ENCODE measurements at regions not wholly inside any gene's neighbourhood (a gene's known extent, or its start where the extent isn't known, plus 50 kb on each side); places are given as distances from the start of the nearest gene placed in this dataset.

DNA sequence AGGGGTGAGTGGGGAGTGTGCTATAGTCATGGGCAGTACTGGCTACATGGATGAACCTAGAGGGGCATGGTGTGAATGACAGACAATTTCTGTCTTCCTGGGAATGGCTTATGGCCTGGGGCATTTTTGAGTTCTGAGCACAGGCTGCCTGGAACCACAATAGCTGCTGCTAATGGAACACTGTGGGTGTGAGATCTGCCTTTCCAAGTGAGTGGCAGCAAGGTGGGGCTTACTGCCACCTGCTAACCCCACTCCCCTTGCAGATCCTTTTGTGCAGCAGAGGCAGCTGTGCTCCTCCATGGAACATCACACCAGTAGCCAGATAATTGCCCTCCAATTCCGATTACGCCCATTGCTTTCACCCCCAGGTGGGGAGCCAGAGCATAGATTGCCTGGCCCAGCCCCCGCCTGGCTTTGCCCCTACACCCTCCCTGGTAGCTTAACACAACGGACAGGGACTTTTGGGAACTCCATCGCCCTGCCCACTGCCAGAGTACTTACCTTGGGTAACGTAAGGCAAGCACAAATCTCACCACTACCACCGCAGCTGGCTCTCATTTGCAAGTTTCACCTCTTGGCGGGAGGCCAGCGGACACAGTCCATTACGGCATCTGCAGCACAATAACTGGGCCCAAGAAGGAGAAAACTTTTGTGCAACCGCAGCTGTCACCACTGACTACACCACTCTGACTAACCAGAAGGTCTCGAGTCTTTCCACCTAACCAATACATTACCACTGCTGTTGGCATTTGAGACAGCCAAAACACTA lies 421.2 kb upstream of the NWD2 start:
- no peak for DNase-seq (ENCODE audit: low spot score)

- DNase-seq (ENCODE audit: low spot score), result no peak
These were observed 419.9 kb upstream of the NWD2 start for GRCh38 chr4:36824682-36825081.

- DNase-seq (ENCODE audit: low spot score), result no peak
These were observed 409.3 kb upstream of the NWD2 start for GRCh38 chr4:36835246-36835645.

- no peak for DNase-seq (ENCODE audit: low spot score)
These were observed 402.8 kb upstream of the NWD2 start for GRCh38 chr4:36841583-36842326.

DNA sequence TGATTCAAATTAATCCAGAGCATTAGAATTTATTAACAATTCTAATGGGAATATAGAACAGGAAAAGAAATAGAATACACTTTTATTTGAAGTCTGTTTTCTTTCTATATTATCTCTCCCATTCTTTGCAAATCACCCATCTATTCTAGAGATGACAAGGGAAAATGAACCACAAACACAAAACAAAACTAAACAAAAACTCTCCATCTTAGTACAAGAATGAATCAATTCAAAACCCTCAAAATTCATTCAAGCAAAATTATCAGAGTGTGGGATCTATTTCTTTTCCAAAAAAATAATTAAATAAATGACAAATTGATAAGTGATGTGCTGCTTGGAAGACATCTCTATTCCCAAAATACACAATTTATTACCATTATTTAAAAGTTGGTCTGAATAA lies 400.1 kb upstream of the NWD2 start:
- DNase-seq (ENCODE audit: low spot score), result no peak

GRCh38 chr4:36852856-36853255 lies 391.7 kb upstream of the NWD2 start:
- no peak for DNase-seq (ENCODE audit: low spot score)

DNA sequence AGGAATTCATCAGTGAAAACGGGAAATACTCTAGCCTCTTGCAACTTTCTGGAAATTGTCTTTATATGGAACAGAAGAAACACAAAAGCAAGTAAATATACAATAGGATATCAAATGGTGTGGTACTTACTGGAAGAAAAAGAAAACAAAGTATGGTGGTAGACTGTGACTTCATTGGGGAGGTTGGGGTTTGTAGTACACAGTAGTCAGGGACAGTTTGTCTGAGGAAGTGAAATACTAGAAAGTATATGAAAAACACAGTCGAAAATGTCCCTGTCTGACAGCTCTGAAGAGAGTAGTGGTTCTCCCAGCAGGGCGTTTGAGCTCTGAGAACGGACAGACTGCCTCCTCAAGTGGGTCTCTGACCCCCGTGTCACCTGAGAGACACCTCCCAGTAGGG lies 390.0 kb upstream of the NWD2 start:
- no peak for DNase-seq (ENCODE audit: low spot score)

DNA sequence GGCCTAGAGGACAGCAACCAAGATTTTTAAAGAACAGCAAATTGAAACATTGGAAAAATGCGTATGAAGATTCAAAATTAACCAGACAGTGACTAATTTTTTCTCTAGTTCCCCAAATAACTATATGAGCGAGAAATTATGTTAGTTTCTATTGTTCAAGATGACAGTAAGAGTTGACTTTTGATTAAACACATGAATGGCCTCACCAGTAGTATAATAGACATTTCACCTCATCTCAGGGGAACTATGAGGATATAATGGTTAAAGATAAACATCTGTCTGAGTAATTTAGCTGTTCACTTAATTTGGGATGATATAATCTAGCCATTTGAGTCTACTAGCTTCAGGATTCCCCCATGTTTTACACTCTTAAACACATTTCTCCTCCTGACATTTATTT lies 380.9 kb upstream of the NWD2 start:
- DNase-seq (ENCODE audit: low spot score), result no peak

GRCh38 chr4:36870121-36870520 lies 374.4 kb upstream of the NWD2 start:
- DNase-seq (ENCODE audit: low spot score), result no peak

GRCh38 chr4:36872679-36873078 lies 371.9 kb upstream of the NWD2 start:
- DNase-seq (ENCODE audit: low spot score), result no peak

- DNase-seq (ENCODE audit: low spot score), result no peak
These were observed 360.4 kb upstream of the NWD2 start for GRCh38 chr4:36884151-36884550.

GRCh38 chr4:36891971-36892370 lies 352.6 kb upstream of the NWD2 start:
- DNase-seq (ENCODE audit: low spot score), result no peak

DNA sequence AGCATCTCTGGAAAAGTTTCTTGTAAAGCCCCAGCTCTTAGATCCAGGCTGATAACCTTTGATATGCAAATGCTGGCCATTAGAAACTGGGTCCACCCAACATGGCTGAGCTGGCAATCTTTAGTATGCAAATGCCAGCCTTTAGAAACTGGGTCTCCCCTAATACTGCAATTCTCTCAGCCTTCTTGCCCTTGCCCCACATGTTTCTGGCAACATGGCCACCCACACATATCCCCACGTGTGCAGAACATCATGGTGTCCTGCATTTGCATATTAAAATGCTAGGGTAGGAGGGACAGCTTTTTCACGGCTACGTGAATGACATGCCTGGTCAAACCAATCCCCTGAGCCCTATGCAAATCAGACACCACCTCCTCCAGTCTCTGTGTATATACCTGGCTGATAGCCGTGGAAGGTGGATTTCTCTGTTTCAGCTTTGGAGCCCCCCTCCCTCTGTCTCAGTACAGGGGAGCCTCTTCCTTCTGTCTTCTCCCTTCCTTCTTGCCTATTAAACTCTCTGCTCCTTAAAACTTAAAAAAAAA lies 344.0 kb upstream of the NWD2 start:
- no peak for DNase-seq (ENCODE audit: low spot score)

DNA sequence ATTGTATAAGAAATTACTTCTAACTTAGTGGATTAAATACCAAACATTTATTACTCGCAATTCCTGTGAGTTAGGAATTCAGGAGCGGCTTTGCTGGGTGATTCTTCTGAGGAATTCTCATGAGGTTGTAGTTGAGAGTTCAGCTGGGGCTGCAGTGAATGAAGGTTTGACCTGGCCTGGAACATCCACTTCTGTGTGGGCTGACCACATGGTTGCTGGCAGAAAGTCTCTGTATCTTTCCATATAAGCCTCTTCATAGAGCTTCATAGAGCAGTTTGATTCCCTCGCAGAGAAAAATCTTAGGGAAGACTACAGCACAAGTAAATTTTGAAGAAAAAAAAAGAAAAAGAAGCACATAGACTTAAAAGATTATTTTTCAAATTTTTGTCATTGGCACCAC lies 339.7 kb upstream of the NWD2 start:
- no peak for DNase-seq (ENCODE audit: low spot score)

GRCh38 chr4:36914106-36914505 lies 330.4 kb upstream of the NWD2 start:
- no peak for DNase-seq (ENCODE audit: low spot score)

GRCh38 chr4:36915717-36916116 lies 328.8 kb upstream of the NWD2 start:
- no peak for DNase-seq (ENCODE audit: low spot score)

DNA sequence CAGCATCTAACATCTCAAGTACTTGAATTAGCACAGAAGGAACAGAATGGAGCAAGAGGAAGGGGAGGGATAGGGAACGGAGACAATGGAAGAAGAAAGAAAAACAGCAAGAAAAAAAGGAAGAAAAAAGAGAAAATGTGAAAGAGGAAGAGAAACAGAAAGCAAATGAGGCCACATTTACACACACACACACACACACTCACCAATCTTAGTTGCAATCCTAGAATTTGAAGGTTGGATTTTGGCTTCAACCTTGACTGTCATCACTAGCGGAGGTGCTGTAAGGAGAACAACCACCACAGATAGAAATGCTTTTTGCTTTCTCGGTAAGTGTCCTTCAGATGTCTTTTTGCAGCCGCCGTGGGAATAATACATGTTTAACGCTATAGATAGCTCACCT lies 327.1 kb upstream of the NWD2 start:
- no peak for DNase-seq (ENCODE audit: low spot score)

DNA sequence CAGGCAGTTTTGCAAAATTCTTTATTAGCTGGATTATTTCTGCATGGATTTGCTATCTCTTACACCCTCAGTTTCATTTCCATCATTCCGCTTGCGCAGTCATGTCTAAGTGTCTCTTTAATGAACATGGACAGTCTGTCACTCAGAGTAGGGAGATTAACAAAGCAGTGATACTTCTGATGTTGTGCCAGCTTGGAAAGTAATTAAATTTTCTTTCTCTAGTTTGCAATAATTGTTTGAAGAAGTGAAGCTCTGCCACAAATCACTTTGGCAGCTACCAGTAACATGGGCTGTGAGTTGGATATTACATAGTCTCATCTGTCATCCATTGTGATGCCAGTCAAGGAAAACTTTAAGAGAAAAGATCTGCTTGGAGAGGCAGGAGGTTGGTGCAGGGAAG lies 324.8 kb upstream of the NWD2 start:
- no peak for DNase-seq (ENCODE audit: low spot score)

- DNase-seq (ENCODE audit: low spot score), result no peak
These were observed 322.9 kb upstream of the NWD2 start for GRCh38 chr4:36921476-36922216.

GRCh38 chr4:36930562-36931111 lies 313.9 kb upstream of the NWD2 start:
- no peak for DNase-seq (ENCODE audit: low spot score)

GRCh38 chr4:36944232-36944631 lies 300.3 kb upstream of the NWD2 start:
- no peak for DNase-seq (ENCODE audit: low spot score)

- DNase-seq (ENCODE audit: low spot score), result no peak
These were observed 283.1 kb upstream of the NWD2 start for GRCh38 chr4:36961420-36961819.
